ENCODE measurements at regions not wholly inside any gene's neighbourhood (a gene's known extent, or its start where the extent isn't known, plus 50 kb on each side); places are given as distances from the start of the nearest gene placed in this dataset.

DNA sequence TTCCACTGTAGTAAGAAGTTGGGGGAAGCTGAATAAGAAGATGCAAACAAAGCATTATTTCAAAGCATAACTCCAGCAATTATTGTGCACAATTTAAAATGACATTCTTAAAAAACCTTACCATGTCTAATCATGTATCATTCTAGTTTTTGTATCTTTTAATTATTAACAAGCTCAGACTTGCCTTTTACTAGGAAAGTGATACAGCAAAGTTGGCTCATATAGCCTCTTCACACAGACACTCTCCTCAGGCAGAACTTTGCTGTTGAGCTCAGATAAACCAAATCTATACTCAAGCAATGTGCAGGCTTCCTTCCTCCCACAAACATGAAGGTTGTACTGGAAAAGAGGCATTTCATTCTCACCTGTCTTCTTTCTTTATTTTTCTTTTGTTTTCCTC lies 358.7 kb upstream of the EMCN start (continued):
- TF ChIP-seq SRF (IDR thresholded peaks at IDR 0.05; ENCODE audit: low read depth), result no peak
- TF ChIP-seq EGR1 (IDR thresholded peaks at IDR 0.05; ENCODE audit: low read depth), result no peak
- no peak for TF ChIP-seq RAD21 (IDR thresholded peaks at IDR 0.05; ENCODE audit: low read depth)
- TF ChIP-seq, protein P1, sequence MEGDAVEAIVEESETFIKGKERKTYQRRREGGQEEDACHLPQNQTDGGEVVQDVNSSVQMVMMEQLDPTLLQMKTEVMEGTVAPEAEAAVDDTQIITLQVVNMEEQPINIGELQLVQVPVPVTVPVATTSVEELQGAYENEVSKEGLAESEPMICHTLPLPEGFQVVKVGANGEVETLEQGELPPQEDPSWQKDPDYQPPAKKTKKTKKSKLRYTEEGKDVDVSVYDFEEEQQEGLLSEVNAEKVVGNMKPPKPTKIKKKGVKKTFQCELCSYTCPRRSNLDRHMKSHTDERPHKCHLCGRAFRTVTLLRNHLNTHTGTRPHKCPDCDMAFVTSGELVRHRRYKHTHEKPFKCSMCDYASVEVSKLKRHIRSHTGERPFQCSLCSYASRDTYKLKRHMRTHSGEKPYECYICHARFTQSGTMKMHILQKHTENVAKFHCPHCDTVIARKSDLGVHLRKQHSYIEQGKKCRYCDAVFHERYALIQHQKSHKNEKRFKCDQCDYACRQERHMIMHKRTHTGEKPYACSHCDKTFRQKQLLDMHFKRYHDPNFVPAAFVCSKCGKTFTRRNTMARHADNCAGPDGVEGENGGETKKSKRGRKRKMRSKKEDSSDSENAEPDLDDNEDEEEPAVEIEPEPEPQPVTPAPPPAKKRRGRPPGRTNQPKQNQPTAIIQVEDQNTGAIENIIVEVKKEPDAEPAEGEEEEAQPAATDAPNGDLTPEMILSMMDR (IDR thresholded peaks at IDR 0.05 in 2 of 3, conservative IDR thresholded peaks at IDR 0.05 in 1 of 3; ENCODE audit: borderline replicate concordance in 1 of 3, insufficient read depth in 1 of 3, low read depth in 2 of 3, low read length in 2 of 3), result no peak

DNA sequence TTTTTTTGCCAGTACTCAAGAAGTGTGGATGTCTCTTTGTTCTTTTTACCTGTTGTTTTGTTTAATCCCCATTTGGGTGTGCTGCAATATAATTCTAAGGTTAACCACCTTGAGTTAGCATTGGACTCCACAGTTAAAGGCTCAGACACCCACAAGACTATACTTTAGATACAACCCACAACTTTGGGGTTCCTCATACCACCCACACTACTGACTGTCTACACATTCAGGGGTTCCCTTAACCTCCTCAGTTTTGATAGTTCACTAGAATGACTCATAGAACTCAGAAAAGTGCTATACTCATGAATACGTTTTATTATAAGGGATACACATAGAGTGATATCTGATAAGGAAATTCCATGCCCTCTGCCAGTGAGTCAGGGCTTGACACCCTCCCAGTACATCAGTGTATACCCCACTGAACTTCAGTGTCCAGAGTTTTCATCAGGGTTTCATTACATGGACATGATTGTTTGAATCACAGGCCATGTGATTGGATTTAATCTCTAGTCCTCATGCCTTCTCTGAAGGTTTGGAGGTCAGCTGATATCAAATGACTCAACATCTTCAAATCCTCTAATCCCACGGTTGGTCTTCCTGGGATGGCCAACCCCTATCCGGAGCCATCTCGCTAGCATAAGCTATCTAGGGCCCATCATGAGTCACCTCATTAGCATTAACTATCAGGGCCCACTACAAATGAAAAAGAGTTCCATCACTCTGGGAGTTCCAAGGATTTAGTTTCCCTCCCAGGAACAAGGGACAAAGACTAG lies 357.7 kb upstream of the EMCN start:
- TF ChIP-seq POLR2AphosphoS5 (IDR thresholded peaks at IDR 0.05; ENCODE audit: low read depth, low read length) (no peak), ZNF274 (IDR thresholded peaks at IDR 0.05; ENCODE audit: low read depth, low read length) (no peak), SRF (IDR thresholded peaks at IDR 0.05; ENCODE audit: low read depth) (no peak), FOSL1 (IDR thresholded peaks at IDR 0.05; ENCODE audit: low read depth) (no peak), TCF7L2 (IDR thresholded peaks at IDR 0.05; ENCODE audit: borderline replicate concordance, extremely low read depth, insufficient read depth, insufficient read length) (no peak), EZH2 (IDR thresholded peaks at IDR 0.05) (no peak), CBX3 (IDR thresholded peaks at IDR 0.05; ENCODE audit: low read depth) (no peak)
- TF ChIP-seq, protein P2, sequence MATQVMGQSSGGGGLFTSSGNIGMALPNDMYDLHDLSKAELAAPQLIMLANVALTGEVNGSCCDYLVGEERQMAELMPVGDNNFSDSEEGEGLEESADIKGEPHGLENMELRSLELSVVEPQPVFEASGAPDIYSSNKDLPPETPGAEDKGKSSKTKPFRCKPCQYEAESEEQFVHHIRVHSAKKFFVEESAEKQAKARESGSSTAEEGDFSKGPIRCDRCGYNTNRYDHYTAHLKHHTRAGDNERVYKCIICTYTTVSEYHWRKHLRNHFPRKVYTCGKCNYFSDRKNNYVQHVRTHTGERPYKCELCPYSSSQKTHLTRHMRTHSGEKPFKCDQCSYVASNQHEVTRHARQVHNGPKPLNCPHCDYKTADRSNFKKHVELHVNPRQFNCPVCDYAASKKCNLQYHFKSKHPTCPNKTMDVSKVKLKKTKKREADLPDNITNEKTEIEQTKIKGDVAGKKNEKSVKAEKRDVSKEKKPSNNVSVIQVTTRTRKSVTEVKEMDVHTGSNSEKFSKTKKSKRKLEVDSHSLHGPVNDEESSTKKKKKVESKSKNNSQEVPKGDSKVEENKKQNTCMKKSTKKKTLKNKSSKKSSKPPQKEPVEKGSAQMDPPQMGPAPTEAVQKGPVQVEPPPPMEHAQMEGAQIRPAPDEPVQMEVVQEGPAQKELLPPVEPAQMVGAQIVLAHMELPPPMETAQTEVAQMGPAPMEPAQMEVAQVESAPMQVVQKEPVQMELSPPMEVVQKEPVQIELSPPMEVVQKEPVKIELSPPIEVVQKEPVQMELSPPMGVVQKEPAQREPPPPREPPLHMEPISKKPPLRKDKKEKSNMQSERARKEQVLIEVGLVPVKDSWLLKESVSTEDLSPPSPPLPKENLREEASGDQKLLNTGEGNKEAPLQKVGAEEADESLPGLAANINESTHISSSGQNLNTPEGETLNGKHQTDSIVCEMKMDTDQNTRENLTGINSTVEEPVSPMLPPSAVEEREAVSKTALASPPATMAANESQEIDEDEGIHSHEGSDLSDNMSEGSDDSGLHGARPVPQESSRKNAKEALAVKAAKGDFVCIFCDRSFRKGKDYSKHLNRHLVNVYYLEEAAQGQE (IDR thresholded peaks at IDR 0.05; ENCODE audit: low read depth), result no peak
- TF ChIP-seq, protein P3, sequence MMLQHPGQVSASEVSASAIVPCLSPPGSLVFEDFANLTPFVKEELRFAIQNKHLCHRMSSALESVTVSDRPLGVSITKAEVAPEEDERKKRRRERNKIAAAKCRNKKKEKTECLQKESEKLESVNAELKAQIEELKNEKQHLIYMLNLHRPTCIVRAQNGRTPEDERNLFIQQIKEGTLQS (IDR thresholded peaks at IDR 0.05), result no peak
- TF ChIP-seq, protein P4, sequence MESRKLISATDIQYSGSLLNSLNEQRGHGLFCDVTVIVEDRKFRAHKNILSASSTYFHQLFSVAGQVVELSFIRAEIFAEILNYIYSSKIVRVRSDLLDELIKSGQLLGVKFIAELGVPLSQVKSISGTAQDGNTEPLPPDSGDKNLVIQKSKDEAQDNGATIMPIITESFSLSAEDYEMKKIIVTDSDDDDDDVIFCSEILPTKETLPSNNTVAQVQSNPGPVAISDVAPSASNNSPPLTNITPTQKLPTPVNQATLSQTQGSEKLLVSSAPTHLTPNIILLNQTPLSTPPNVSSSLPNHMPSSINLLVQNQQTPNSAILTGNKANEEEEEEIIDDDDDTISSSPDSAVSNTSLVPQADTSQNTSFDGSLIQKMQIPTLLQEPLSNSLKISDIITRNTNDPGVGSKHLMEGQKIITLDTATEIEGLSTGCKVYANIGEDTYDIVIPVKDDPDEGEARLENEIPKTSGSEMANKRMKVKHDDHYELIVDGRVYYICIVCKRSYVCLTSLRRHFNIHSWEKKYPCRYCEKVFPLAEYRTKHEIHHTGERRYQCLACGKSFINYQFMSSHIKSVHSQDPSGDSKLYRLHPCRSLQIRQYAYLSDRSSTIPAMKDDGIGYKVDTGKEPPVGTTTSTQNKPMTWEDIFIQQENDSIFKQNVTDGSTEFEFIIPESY (IDR thresholded peaks at IDR 0.05; ENCODE audit: extremely low read depth, insufficient replicate concordance, low read length), result no peak
- TF ChIP-seq, protein P5, sequence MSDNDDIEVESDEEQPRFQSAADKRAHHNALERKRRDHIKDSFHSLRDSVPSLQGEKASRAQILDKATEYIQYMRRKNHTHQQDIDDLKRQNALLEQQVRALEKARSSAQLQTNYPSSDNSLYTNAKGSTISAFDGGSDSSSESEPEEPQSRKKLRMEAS (IDR thresholded peaks at IDR 0.05), result no peak
- no peak for ATAC-seq
- Histone ChIP-seq H3K4me2 (ENCODE audit: low read length) (no peak overlapping the region), H3K36me3 (ENCODE audit: control insufficient read depth in 1 of 2, insufficient read depth in 2 of 2, low read length in 2 of 2) (no peaks in the 10 kb centered on the region), H3K9ac (ENCODE audit: low read length) (no peak overlapping the region), H4K20me1 (ENCODE audit: insufficient read depth) (no peaks in the 10 kb centered on the region), H3K79me2 (ENCODE audit: insufficient read depth, low read length) (no peaks in the 10 kb centered on the region), H3K27me3 (ENCODE audit: insufficient read depth, low read length) (no peaks in the 10 kb centered on the region), H3K27ac (ENCODE audit: low read depth, low read length) (no peak overlapping the region), H3K9me3 (ENCODE audit: control insufficient read depth in 1 of 2, insufficient read depth in 1 of 2, low read depth in 1 of 2, low read length in 2 of 2) (no peaks in the 10 kb centered on the region), H3K4me3 (replicated peaks in 1 of 2; ENCODE audit: low read depth in 1 of 2, low read length in 2 of 2) (no peak overlapping the region), H3K9me2 (ENCODE audit: insufficient read depth) (no peaks in the 10 kb centered on the region), H3K4me1 (ENCODE audit: control insufficient read depth in 1 of 2, insufficient read depth in 2 of 2, low read length in 2 of 2) (no peaks in the 10 kb centered on the region), H2AFZ (ENCODE audit: low read depth, low read length, poor library complexity, severe bottlenecking) (no peak overlapping the region)
- POLR2A ChIA-PET, result no interaction called here
- no peak for DNase-seq (ENCODE audit: low read depth, low spot score)
- CTCF ChIA-PET, result no interaction called here
- intact Hi-C loops (cut with micrococcal nuclease), result no loop called here
- RAD21 ChIA-PET (ENCODE audit: low non-redundant PET in 1 of 2, low total read pairs in 2 of 2, uncharacterized antibody in 2 of 2, unreplicated experiment in 2 of 2), result no interaction called here
- BruUV-seq (replicated peaks), result no TSS peak
